ENCODE measurements at regions not wholly inside any gene's neighbourhood (a gene's known extent, or its start where the extent isn't known, plus 50 kb on each side); places are given as distances from the start of the nearest gene placed in this dataset.

DNA sequence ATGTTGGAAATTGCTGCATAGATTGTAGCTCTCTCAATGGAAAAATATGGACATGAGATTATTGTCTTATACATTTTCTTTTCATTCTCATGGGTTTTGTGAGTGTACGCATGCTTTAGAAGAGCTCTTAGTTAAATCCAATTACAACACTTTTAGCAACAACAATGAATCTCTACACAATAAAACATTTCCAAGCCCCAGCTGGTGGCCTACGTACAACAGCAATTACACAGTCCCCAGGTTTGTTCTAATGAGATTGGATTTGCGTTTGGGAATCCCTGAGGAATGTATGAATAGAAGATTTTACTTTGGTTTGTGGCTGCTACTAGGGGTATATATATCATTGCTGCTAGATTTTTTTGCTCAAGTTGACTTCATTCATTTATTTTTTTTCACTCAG, 98.6 kb downstream of the FHDC1 start:
- no peak for DNase-seq (ENCODE audit: low read depth, low spot score)

- no peak for DNase-seq (ENCODE audit: low read depth, low spot score)
Measured at GRCh38 chr4:153036931-153037482, 100.9 kb downstream of the FHDC1 start.

- no peak for DNase-seq (ENCODE audit: low read depth, low spot score)
Measured at GRCh38 chr4:153038623-153039311, 102.6 kb downstream of the FHDC1 start.

DNA sequence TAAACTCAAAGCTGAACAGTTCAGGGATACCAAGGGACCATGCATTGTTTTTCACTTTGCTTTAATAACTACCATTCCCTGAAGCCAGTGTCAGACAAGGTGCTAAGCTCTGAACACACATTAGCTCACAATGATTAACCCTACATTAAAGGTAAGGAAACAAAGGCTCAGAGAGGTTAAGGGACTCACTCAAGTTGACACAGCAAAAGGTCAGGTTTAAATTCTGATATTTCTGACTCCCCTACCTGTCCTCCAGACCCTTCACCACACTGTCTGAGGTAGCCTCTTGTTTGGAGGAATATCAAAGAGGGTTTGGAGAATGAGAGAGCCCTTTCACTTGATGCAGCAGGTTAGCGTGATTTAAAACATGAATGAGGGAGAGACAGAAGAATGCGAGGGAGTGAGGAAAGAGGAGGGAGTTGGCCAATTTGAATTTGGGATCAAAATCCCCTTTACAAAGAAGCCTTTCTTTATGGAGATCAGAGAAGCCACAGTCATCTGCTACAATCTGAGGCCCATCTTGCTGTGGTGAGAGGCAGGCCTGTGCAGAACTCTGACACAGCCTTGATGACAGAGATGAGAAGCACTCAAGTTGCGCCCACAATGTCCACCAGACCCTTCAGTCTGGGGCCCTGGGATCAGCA, 103.5 kb downstream of the FHDC1 start:
- no peak for DNase-seq (ENCODE audit: low read depth, low spot score)

- no peak for DNase-seq (ENCODE audit: low read depth, low spot score)
Measured at GRCh38 chr4:153040677-153041076, 104.6 kb downstream of the FHDC1 start.

DNA sequence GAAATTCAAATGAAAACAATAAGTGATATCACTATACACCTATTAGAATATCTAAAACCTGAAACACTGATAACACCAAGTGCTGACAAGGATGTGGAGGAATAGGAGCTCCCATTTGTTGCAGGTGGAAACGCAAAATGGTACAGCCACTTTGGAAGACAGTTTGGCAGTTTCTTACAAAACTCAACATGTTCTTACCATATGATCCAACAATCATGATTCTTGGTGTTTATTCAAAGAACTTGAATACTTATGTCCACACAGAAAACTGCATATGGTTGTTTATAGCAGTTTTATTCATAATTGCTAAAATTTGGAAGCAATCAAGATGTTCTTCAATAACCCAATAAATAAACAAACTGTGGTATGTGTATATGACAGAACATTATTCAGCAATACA, 107.9 kb downstream of the FHDC1 start:
- no peak for DNase-seq (ENCODE audit: low read depth, low spot score)

GRCh38 chr4:153045111-153045982, 109.2 kb downstream of the FHDC1 start:
- no peak for DNase-seq (ENCODE audit: low read depth, low spot score)

DNA sequence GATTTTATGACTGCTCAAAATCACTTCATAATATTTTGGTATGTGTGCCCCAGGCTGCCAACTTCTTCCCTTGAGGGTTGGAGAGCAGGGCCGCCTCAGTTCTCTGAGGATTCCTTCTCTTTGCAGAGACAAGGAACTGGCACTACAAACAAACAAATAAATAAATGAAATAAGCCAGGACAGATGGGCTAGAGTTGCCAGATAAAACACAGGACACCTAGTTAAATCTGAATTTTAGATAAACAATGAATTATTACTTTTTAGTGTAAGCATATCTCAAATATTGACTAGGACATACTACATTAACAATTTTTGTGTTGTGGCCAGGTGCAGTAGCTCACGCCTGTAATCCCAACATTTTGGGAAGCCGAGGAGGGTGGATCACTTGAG, 122.5 kb downstream of the FHDC1 start:
- no peak for DNase-seq (ENCODE audit: low read depth, low spot score)

GRCh38 chr4:153060196-153060595, 124.1 kb downstream of the FHDC1 start:
- DNase-seq (ENCODE audit: low read depth, low spot score): no peak

- DNase-seq (ENCODE audit: low read depth, low spot score): no peak
Measured at GRCh38 chr4:153061971-153062370, 125.8 kb downstream of the FHDC1 start.

DNA sequence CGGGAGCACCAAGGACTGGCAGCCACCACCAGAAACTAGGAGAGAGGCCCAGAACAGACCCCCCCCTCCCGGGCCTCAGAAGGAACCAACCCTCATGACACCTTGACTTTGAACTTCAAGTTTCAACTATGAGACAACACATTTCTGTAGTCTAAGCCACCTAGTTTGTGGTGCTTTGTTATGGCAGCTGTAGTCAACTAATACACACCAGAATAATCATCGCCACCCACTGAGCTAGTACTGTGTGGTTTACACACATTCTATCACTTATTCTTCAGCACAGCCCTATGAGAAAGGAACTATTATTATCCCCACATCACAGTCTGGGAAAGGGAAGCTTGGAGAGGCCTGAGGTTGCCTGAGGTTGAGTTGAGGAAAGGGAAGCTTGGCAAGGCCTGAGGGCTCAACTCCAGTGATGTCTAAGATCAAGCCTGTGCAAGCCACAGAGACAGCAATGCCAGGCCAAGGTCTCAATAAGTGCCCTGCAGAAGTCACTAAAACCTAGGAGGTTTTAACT, 126.6 kb downstream of the FHDC1 start:
- no peak for DNase-seq (ENCODE audit: low read depth, low spot score)

GRCh38 chr4:153063490-153063889, 127.4 kb downstream of the FHDC1 start:
- no peak for DNase-seq (ENCODE audit: low read depth, low spot score)

DNA sequence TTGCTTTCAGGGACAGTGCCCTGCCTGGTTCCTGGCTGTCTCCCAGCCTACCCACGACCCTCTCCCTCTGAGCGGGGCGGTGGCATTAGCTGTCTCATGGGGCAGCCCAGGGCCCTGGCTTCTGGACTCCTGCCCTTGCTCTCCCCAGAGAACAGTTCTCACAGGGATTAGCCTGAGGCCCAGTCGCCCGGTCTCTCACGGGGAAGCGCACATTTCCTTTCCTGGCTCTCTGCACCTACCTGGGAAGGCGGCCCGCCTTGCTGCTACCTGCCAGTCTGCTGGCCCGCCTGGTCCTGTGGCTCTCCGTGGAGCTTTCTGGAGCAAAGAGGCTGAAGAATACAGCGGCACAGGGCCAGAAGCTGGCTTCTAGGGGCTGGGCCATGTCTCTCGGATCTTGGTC, 128.4 kb downstream of the FHDC1 start:
- no peak for DNase-seq (ENCODE audit: low read depth, low spot score)

GRCh38 chr4:153065276-153065675, 129.2 kb downstream of the FHDC1 start:
- DNase-seq (ENCODE audit: low read depth, low spot score): no peak

DNA sequence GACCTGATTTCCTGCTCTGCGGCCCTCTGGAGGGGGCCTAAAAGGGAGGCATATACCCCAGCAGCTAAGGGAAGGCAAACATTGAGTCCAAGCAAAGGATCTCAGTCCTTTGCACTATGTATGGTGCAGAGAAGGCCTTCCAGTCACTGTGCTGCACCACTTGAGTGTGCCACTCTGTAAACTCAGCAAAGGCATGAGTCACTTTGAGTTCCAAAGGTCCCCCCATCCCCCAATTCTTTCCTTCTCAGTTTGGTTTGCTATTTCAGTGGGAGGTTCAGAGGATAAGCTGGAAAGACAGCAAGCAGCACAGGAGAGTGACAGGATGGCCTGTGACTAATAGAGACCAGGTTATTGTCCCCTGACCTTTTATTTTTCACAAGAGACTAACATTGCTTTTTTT, 131.3 kb downstream of the FHDC1 start:
- no peak for DNase-seq (ENCODE audit: low read depth, low spot score)

- DNase-seq (ENCODE audit: low read depth, low spot score): no peak
Measured at GRCh38 chr4:153068751-153069150, 132.6 kb downstream of the FHDC1 start.

GRCh38 chr4:153071958-153072598, 132.2 kb upstream of the TRIM2 start:
- DNase-seq (ENCODE audit: low read depth, low spot score): no peak

DNA sequence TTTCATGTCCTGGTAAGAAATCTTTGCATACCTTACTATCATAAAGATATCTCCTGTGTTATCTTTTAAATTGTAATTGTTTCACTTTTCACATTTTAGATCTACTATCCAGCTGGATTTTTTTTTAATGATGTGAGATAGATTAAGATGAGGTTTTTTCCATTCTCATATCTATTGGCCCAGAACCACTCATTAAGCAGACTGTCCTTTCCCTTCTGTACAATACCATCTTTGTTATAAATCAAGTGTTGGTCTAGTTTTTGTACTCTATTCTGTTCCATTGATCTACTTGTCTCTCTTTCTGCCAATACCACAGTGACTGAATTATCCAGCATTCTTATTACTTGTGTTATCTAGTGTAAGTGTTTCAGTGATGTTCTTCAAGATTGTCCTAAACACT, 131.6 kb upstream of the TRIM2 start:
- no peak for DNase-seq (ENCODE audit: low read depth, low spot score)

DNA sequence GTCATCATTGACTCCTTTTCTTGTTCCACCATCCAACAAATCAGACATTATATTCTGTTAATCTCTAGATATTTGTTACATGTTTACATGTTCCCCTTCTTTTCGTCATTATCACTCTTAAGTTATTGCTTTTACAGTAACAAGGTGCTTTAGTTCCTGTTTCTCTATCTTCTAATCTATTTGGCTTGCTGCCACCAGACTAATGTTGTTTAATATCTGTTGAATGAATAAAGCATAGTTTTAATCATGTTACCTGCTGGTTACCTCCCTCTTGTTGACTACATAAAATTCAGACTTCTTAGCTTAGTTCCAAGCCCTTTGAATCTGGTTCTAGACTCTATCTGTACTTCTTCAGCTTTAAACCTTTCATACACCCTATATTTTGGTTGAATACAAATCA, 129.8 kb upstream of the TRIM2 start:
- DNase-seq (ENCODE audit: low read depth, low spot score): no peak

DNA sequence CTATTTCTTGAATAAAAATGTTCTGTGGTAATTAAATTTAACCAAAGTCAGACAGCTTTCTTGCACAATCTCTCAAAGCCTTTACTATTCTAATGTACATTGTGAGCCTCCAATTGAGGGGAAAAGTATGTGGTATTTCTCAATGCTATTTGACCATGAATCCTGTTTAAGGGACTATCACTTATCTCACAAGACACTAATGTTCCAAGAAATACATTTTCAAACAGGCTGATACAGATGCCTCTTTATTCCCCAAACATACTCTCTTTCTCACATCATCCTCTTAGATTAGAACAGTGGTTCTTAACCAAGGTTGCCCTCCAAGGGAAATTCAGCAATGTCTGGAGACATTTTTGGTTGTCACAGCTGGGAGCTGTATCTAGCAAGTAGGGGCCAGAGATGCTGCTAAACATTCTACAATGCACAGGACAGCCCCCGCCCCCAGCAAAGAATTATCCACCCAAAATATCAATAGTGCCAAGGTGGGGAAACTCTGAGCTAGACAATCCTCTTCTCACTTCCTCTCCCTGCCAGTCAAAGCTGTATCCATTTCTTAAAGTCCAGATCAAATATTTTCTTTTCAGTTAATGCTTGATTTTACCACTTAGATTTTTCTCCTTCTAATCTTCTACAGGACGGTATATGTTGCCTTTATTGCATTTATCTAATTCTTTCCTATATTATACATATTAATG, 129.2 kb upstream of the TRIM2 start:
- DNase-seq (ENCODE audit: low read depth, low spot score): no peak

Measured in brain pericyte (primary cell).